WI38 (cell line): ENCODE measurements at regions not wholly inside any gene's neighbourhood (a gene's known extent, or its start where the extent isn't known, plus 50 kb on each side); places are given as distances from the start of the nearest gene placed in this dataset.

Source experiments
- H3K4me3 ChIP-seq: 2 replicates; pipeline ENCODE4 v1.5.1; 2011; ENCODE audit warnings: low read depth, mild to moderate bottlenecking, control low read depth, low read length
- CTCF ChIP-seq: IDR thresholded peaks from 2 replicates; pipeline ENCODE4 v1.5.1; 2012; ENCODE audit warnings: low read depth, mild to moderate bottlenecking, control low read depth, low read length

GRCh38 chr4:66331761-66332160 lies 661.5 kb upstream of the EPHA5 start:
- TF ChIP-seq CTCF: no peak
- H3K4me3 ChIP-seq: no peak overlapping the region

- no peak overlapping the region for H3K4me3 ChIP-seq
Measured at GRCh38 chr4:66330125-66330524, 659.8 kb upstream of the EPHA5 start.

GRCh38 chr4:66328803-66329574 lies 658.7 kb upstream of the EPHA5 start:
- no peak overlapping the region for H3K4me3 ChIP-seq
- no peak for TF ChIP-seq CTCF

More at GRCh38 chr4:66330125-66330524, 659.8 kb upstream of the EPHA5 start:
- TF ChIP-seq CTCF: no peak

GRCh38 chr4:66307641-66308438 lies 637.6 kb upstream of the EPHA5 start:
- no peak for TF ChIP-seq CTCF
- no peak overlapping the region for H3K4me3 ChIP-seq

GRCh38 chr4:66300336-66300934 lies 630.1 kb upstream of the EPHA5 start:
- H3K4me3 ChIP-seq: no peak overlapping the region
- TF ChIP-seq CTCF: no peak

- no peak for TF ChIP-seq CTCF
- H3K4me3 ChIP-seq: no peak overlapping the region
Measured at GRCh38 chr4:66298569-66298968, 628.3 kb upstream of the EPHA5 start.

- no peak for TF ChIP-seq CTCF
- no peak overlapping the region for H3K4me3 ChIP-seq
Measured at GRCh38 chr4:66297703-66298102, 627.4 kb upstream of the EPHA5 start.
